ENCODE measurements at regions not wholly inside any gene's neighbourhood (a gene's known extent, or its start where the extent isn't known, plus 50 kb on each side); places are given as distances from the start of the nearest gene placed in this dataset.

- TF ChIP-seq HNF4A (conservative IDR thresholded peaks at IDR 0.05) (no peak), CTCF (IDR thresholded peaks at IDR 0.05; ENCODE audit: low read depth, low read length, missing input control) (no peak), YY1 (IDR thresholded peaks at IDR 0.05) (no peak)
Measured at GRCh38 chr1:226809785-226810571, 60.4 kb upstream of the PSEN2 start.

All from liver (tissue), 3 donors.